DOHH2 (cell line): ENCODE measurements at regions not wholly inside any gene's neighbourhood (a gene's known extent, or its start where the extent isn't known, plus 50 kb on each side); places are given as distances from the start of the nearest gene placed in this dataset.

Source experiments
- H3F3A ChIP-seq: fragments of 200-600 bp; sonication (generic), shearing (Covaris generic); 2 replicates; pipeline ENCODE4 v1.6.0; 2016; ENCODE audit warnings: antibody characterized with exemption, mild to moderate bottlenecking; ENCODE audit not compliant: control insufficient read depth, insufficient read depth
- H3K27ac ChIP-seq: fragments of 200-600 bp; sonication (generic); 2 replicates; pipeline ENCODE4 v1.5.1; 2014; ENCODE audit warnings: low read depth, mild to moderate bottlenecking, low read length, moderate library complexity
- H3K27me3 ChIP-seq: fragments of 200-600 bp; sonication (generic); 2 replicates; pipeline ENCODE4 v1.6.1; 2014; ENCODE audit warnings: mild to moderate bottlenecking, low read length, mixed read lengths; ENCODE audit not compliant: control insufficient read depth
- H3K36me3 ChIP-seq: fragments of 200-600 bp; sonication (generic); 2 replicates; pipeline ENCODE4 v1.6.1; 2014; ENCODE audit warnings: mild to moderate bottlenecking, low read length, moderate library complexity, mixed read lengths; ENCODE audit not compliant: control insufficient read depth
- H3K4me1 ChIP-seq: fragments of 200-600 bp; sonication (generic); 2 replicates; pipeline ENCODE4 v1.6.1; 2014; ENCODE audit warnings: mild to moderate bottlenecking, low read length, mixed read lengths; ENCODE audit not compliant: control insufficient read depth
- H3K4me2 ChIP-seq: fragments of 200-600 bp; sonication (generic); 2 replicates; pipeline ENCODE4 v1.6.0; 2014; ENCODE audit warnings: mild to moderate bottlenecking, low read length, moderate library complexity
- H3K4me3 ChIP-seq: fragments of 200-600 bp; sonication (generic); 2 replicates; pipeline ENCODE4 v1.5.1; 2014; ENCODE audit warnings: mild to moderate bottlenecking, low read length, mixed read lengths
- H3K79me2 ChIP-seq: fragments of 200-600 bp; sonication (generic); 2 replicates; pipeline ENCODE4 v1.6.1; 2014; ENCODE audit warnings: mild to moderate bottlenecking, low read length, mixed read lengths; ENCODE audit not compliant: control insufficient read depth
- H3K9me2 ChIP-seq: fragments of 200-600 bp; sonication (generic); replicated peaks from 2 replicates; pipeline ENCODE4 v1.6.1; 2014; ENCODE audit warnings: mild to moderate bottlenecking, low read length, mixed read lengths; ENCODE audit not compliant: control insufficient read depth
- H3K9me3 ChIP-seq: fragments of 200-600 bp; sonication (generic); 2 replicates; pipeline ENCODE4 v1.6.1; 2014; ENCODE audit warnings: antibody characterized with exemption, low read length, mixed read lengths; ENCODE audit not compliant: control insufficient read depth, insufficient read depth
- H4K20me1 ChIP-seq: fragments of 200-600 bp; sonication (generic); 2 replicates; pipeline ENCODE4 v1.6.0; 2014; ENCODE audit warnings: low read depth, mild to moderate bottlenecking, antibody characterized with exemption, low read length, moderate library complexity; ENCODE audit not compliant: control insufficient read depth, insufficient read depth
- CTCF ChIP-seq: fragments of 200-600 bp; sonication (generic); IDR thresholded peaks from one replicate; pipeline ENCODE4 v1.5.1; 2014; ENCODE audit warnings: antibody characterized with exemption, mild to moderate bottlenecking, low read depth, low read length; ENCODE audit not compliant: poor library complexity, severe bottlenecking
- EZH2phosphoT487 ChIP-seq: fragments of 200-600 bp; sonication (generic); IDR thresholded peaks from 2 replicates; pipeline ENCODE4 v1.6.1; 2017; ENCODE audit warnings: borderline replicate concordance, mild to moderate bottlenecking, antibody characterized with exemption, low read length, moderate library complexity, mixed read lengths

- Histone ChIP-seq H3K4me2 (no peak overlapping the region), H4K20me1 (no peaks in the 10 kb centered on the region), H3K36me3 (no peaks in the 10 kb centered on the region), H3F3A (no peaks in the 10 kb centered on the region), H3K9me2 (no peaks in the 10 kb centered on the region), H3K9me3 (no peaks in the 10 kb centered on the region), H3K4me3 (no peak overlapping the region), H3K27ac (no peak overlapping the region), H3K27me3 (no peaks in the 10 kb centered on the region), H3K4me1 (no peaks in the 10 kb centered on the region), H3K79me2 (no peaks in the 10 kb centered on the region)
- no peak for TF ChIP-seq EZH2phosphoT487
- TF ChIP-seq CTCF = no peak
Observed at GRCh38 chrX:85569096-85569495, 189.6 kb upstream of the POF1B start.

- Histone ChIP-seq H3K79me2 (no peaks in the 10 kb centered on the region), H3K4me1 (no peaks in the 10 kb centered on the region), H4K20me1 (no peaks in the 10 kb centered on the region), H3K36me3 (no peaks in the 10 kb centered on the region), H3K27ac (no peak overlapping the region), H3K9me2 (no peaks in the 10 kb centered on the region), H3K4me2 (no peak overlapping the region), H3K9me3 (no peaks in the 10 kb centered on the region), H3K4me3 (no peak overlapping the region), H3F3A (no peaks in the 10 kb centered on the region), H3K27me3 (no peaks in the 10 kb centered on the region)
- TF ChIP-seq CTCF (no peak), EZH2phosphoT487 (no peak)
Observed at GRCh38 chrX:85561231-85561630, 181.8 kb upstream of the POF1B start.

GRCh38 chrX:85544609-85545008, 165.1 kb upstream of the POF1B start:
- no peak overlapping the region for H3K4me3 ChIP-seq

More at GRCh38 chrX:85544609-85545008, 165.1 kb upstream of the POF1B start:
- Histone ChIP-seq H3K9me3 (no peaks in the 10 kb centered on the region), H3K27ac (no peak overlapping the region), H4K20me1 (no peaks in the 10 kb centered on the region), H3K9me2 (no peaks in the 10 kb centered on the region), H3K79me2 (no peaks in the 10 kb centered on the region), H3F3A (no peaks in the 10 kb centered on the region), H3K27me3 (no peaks in the 10 kb centered on the region), H3K4me2 (no peak overlapping the region), H3K4me1 (no peaks in the 10 kb centered on the region), H3K36me3 (no peaks in the 10 kb centered on the region)
- TF ChIP-seq CTCF (no peak), EZH2phosphoT487 (no peak)
